PC-9 (cell line): ENCODE measurements at regions not wholly inside any gene's neighbourhood (a gene's known extent, or its start where the extent isn't known, plus 50 kb on each side); places are given as distances from the start of the nearest gene placed in this dataset.

Experiments used
- EZH2 ChIP-seq: fragments of 200-600 bp; sonication (generic); IDR thresholded peaks from 2 replicates; pipeline ENCODE4 v1.8.0; 2017; ENCODE audit warnings: antibody characterized with exemption, low read depth
- TF ChIP-seq, protein P1 (sequence below): fragments of 200-600 bp; sonication (generic); conservative IDR thresholded peaks from 2 replicates; pipeline ENCODE4 v1.6.1; 2017; ENCODE audit warnings: mixed run types, antibody characterized with exemption, mild to moderate bottlenecking, moderate library complexity

DNA sequence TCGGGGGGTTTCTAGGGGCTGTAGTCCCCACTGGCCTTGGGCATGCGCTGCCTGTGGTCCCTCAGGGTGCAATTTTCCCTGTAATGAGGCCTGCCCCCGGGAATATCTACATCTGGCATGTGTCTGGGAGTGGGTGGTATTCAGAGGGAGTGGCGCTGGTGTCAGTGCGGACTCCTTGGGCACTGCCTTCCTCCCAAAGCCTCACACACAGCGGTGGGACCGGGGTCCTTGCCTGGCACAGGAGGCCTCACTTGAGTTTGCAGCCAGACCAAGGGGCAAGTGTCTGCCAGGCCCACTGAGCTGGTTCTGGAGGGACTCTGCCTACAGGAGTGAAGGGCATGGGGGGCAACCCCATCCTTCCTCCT is 53.5 kb upstream of the PCSK6 start:
- TF ChIP-seq, protein P1, sequence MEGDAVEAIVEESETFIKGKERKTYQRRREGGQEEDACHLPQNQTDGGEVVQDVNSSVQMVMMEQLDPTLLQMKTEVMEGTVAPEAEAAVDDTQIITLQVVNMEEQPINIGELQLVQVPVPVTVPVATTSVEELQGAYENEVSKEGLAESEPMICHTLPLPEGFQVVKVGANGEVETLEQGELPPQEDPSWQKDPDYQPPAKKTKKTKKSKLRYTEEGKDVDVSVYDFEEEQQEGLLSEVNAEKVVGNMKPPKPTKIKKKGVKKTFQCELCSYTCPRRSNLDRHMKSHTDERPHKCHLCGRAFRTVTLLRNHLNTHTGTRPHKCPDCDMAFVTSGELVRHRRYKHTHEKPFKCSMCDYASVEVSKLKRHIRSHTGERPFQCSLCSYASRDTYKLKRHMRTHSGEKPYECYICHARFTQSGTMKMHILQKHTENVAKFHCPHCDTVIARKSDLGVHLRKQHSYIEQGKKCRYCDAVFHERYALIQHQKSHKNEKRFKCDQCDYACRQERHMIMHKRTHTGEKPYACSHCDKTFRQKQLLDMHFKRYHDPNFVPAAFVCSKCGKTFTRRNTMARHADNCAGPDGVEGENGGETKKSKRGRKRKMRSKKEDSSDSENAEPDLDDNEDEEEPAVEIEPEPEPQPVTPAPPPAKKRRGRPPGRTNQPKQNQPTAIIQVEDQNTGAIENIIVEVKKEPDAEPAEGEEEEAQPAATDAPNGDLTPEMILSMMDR = no peak
- TF ChIP-seq EZH2 = no peak
